ENCODE measurements at regions not wholly inside any gene's neighbourhood (a gene's known extent, or its start where the extent isn't known, plus 50 kb on each side); places are given as distances from the start of the nearest gene placed in this dataset.

GRCh38 chr15:39153716-39154115, 427.2 kb upstream of the THBS1 start:
- Histone ChIP-seq H3K36me3 (ENCODE audit: control insufficient read depth, insufficient read depth, low read length) (no peaks in the 10 kb centered on the region), H3K27ac (ENCODE audit: insufficient read depth, low read length, poor library complexity, severe bottlenecking) (no peak overlapping the region), H3K27me3 (replicated peaks; ENCODE audit: control insufficient read depth, insufficient read depth, low read length, poor library complexity, severe bottlenecking) (peaks cover 4% of the 10 kb centered on the region), H3K4me3 (ENCODE audit: insufficient read depth, low read depth, low read length, poor library complexity, severe bottlenecking) (no peak overlapping the region), H3K4me1 (ENCODE audit: control insufficient read depth, insufficient read depth, low read length, poor library complexity, severe bottlenecking) (no peaks in the 10 kb centered on the region), H3K9me3 (ENCODE audit: control insufficient read depth, low read length) (no peaks in the 10 kb centered on the region)
- DNase-seq, result no peak

GRCh38 chr15:39154227-39154638, 426.6 kb upstream of the THBS1 start:
- Histone ChIP-seq H3K4me3 (ENCODE audit: insufficient read depth, low read depth, low read length, poor library complexity, severe bottlenecking) (no peak overlapping the region), H3K36me3 (ENCODE audit: control insufficient read depth, insufficient read depth, low read length) (no peaks in the 10 kb centered on the region), H3K27ac (ENCODE audit: insufficient read depth, low read length, poor library complexity, severe bottlenecking) (no peak overlapping the region), H3K9me3 (ENCODE audit: control insufficient read depth, low read length) (no peaks in the 10 kb centered on the region), H3K4me1 (ENCODE audit: control insufficient read depth, insufficient read depth, low read length, poor library complexity, severe bottlenecking) (no peaks in the 10 kb centered on the region), H3K27me3 (replicated peaks; ENCODE audit: control insufficient read depth, insufficient read depth, low read length, poor library complexity, severe bottlenecking) (peaks cover 4% of the 10 kb centered on the region)
- DNase-seq, result no peak

GRCh38 chr15:39154776-39155175, 426.1 kb upstream of the THBS1 start:
- Histone ChIP-seq H3K27me3 (replicated peaks; ENCODE audit: control insufficient read depth, insufficient read depth, low read length, poor library complexity, severe bottlenecking) (peaks cover 4% of the 10 kb centered on the region), H3K4me3 (ENCODE audit: insufficient read depth, low read depth, low read length, poor library complexity, severe bottlenecking) (no peak overlapping the region), H3K27ac (ENCODE audit: insufficient read depth, low read length, poor library complexity, severe bottlenecking) (no peak overlapping the region), H3K36me3 (ENCODE audit: control insufficient read depth, insufficient read depth, low read length) (no peaks in the 10 kb centered on the region), H3K9me3 (ENCODE audit: control insufficient read depth, low read length) (no peaks in the 10 kb centered on the region), H3K4me1 (ENCODE audit: control insufficient read depth, insufficient read depth, low read length, poor library complexity, severe bottlenecking) (no peaks in the 10 kb centered on the region)
- DNase-seq, result no peak

- DNase-seq, result no peak
- H3K27ac ChIP-seq (ENCODE audit: insufficient read depth, low read length, poor library complexity, severe bottlenecking), result no peak overlapping the region
These were observed 424.7 kb upstream of the THBS1 start for GRCh38 chr15:39156166-39156565.

GRCh38 chr15:39156646-39157250, 424.1 kb upstream of the THBS1 start:
- Histone ChIP-seq H3K4me3 (ENCODE audit: insufficient read depth, low read depth, low read length, poor library complexity, severe bottlenecking) (no peak overlapping the region), H3K36me3 (ENCODE audit: control insufficient read depth, insufficient read depth, low read length) (no peaks in the 10 kb centered on the region), H3K27me3 (replicated peaks; ENCODE audit: control insufficient read depth, insufficient read depth, low read length, poor library complexity, severe bottlenecking) (no peaks in the 10 kb centered on the region), H3K27ac (ENCODE audit: insufficient read depth, low read length, poor library complexity, severe bottlenecking) (no peak overlapping the region), H3K4me1 (ENCODE audit: control insufficient read depth, insufficient read depth, low read length, poor library complexity, severe bottlenecking) (no peaks in the 10 kb centered on the region), H3K9me3 (ENCODE audit: control insufficient read depth, low read length) (no peaks in the 10 kb centered on the region)
- no peak for DNase-seq

More at GRCh38 chr15:39156166-39156565, 424.7 kb upstream of the THBS1 start:
- Histone ChIP-seq H3K27me3 (replicated peaks; ENCODE audit: control insufficient read depth, insufficient read depth, low read length, poor library complexity, severe bottlenecking) (no peaks in the 10 kb centered on the region), H3K36me3 (ENCODE audit: control insufficient read depth, insufficient read depth, low read length) (no peaks in the 10 kb centered on the region), H3K4me1 (ENCODE audit: control insufficient read depth, insufficient read depth, low read length, poor library complexity, severe bottlenecking) (no peaks in the 10 kb centered on the region), H3K4me3 (ENCODE audit: insufficient read depth, low read depth, low read length, poor library complexity, severe bottlenecking) (no peak overlapping the region), H3K9me3 (ENCODE audit: control insufficient read depth, low read length) (no peaks in the 10 kb centered on the region)

GRCh38 chr15:39157882-39158281, 423.0 kb upstream of the THBS1 start:
- Histone ChIP-seq H3K27me3 (replicated peaks; ENCODE audit: control insufficient read depth, insufficient read depth, low read length, poor library complexity, severe bottlenecking) (no peaks in the 10 kb centered on the region), H3K4me1 (ENCODE audit: control insufficient read depth, insufficient read depth, low read length, poor library complexity, severe bottlenecking) (no peaks in the 10 kb centered on the region), H3K9me3 (ENCODE audit: control insufficient read depth, low read length) (no peaks in the 10 kb centered on the region), H3K36me3 (ENCODE audit: control insufficient read depth, insufficient read depth, low read length) (no peaks in the 10 kb centered on the region), H3K27ac (ENCODE audit: insufficient read depth, low read length, poor library complexity, severe bottlenecking) (no peak overlapping the region), H3K4me3 (ENCODE audit: insufficient read depth, low read depth, low read length, poor library complexity, severe bottlenecking) (no peak overlapping the region)
- no peak for DNase-seq

GRCh38 chr15:39159833-39160232, 421.0 kb upstream of the THBS1 start:
- Histone ChIP-seq H3K27me3 (replicated peaks; ENCODE audit: control insufficient read depth, insufficient read depth, low read length, poor library complexity, severe bottlenecking) (no peaks in the 10 kb centered on the region), H3K27ac (ENCODE audit: insufficient read depth, low read length, poor library complexity, severe bottlenecking) (no peak overlapping the region), H3K9me3 (ENCODE audit: control insufficient read depth, low read length) (no peaks in the 10 kb centered on the region), H3K4me3 (ENCODE audit: insufficient read depth, low read depth, low read length, poor library complexity, severe bottlenecking) (no peak overlapping the region), H3K4me1 (ENCODE audit: control insufficient read depth, insufficient read depth, low read length, poor library complexity, severe bottlenecking) (no peaks in the 10 kb centered on the region), H3K36me3 (ENCODE audit: control insufficient read depth, insufficient read depth, low read length) (no peaks in the 10 kb centered on the region)
- DNase-seq, result no peak

GRCh38 chr15:39161096-39161495, 419.8 kb upstream of the THBS1 start:
- Histone ChIP-seq H3K4me1 (ENCODE audit: control insufficient read depth, insufficient read depth, low read length, poor library complexity, severe bottlenecking) (no peaks in the 10 kb centered on the region), H3K9me3 (ENCODE audit: control insufficient read depth, low read length) (no peaks in the 10 kb centered on the region), H3K36me3 (ENCODE audit: control insufficient read depth, insufficient read depth, low read length) (no peaks in the 10 kb centered on the region), H3K27ac (ENCODE audit: insufficient read depth, low read length, poor library complexity, severe bottlenecking) (no peak overlapping the region), H3K4me3 (ENCODE audit: insufficient read depth, low read depth, low read length, poor library complexity, severe bottlenecking) (no peak overlapping the region), H3K27me3 (replicated peaks; ENCODE audit: control insufficient read depth, insufficient read depth, low read length, poor library complexity, severe bottlenecking) (no peaks in the 10 kb centered on the region)
- DNase-seq, result no peak

GRCh38 chr15:39165020-39165706, 415.7 kb upstream of the THBS1 start:
- no peaks in the 10 kb centered on the region for H3K36me3 ChIP-seq (ENCODE audit: control insufficient read depth, insufficient read depth, low read length)
- no peak overlapping the region for H3K4me3 ChIP-seq (ENCODE audit: insufficient read depth, low read depth, low read length, poor library complexity, severe bottlenecking)
- DNase-seq, result no peak
- no peaks in the 10 kb centered on the region for H3K27me3 ChIP-seq (replicated peaks; ENCODE audit: control insufficient read depth, insufficient read depth, low read length, poor library complexity, severe bottlenecking)
- no peaks in the 10 kb centered on the region for H3K9me3 ChIP-seq (ENCODE audit: control insufficient read depth, low read length)
- H3K27ac ChIP-seq (ENCODE audit: insufficient read depth, low read length, poor library complexity, severe bottlenecking), result no peak overlapping the region
- H3K4me1 ChIP-seq (ENCODE audit: control insufficient read depth, insufficient read depth, low read length, poor library complexity, severe bottlenecking), result no peaks in the 10 kb centered on the region

GRCh38 chr15:39167164-39168058, 413.5 kb upstream of the THBS1 start:
- Histone ChIP-seq H3K4me1 (ENCODE audit: control insufficient read depth, insufficient read depth, low read length, poor library complexity, severe bottlenecking) (no peaks in the 10 kb centered on the region), H3K4me3 (ENCODE audit: insufficient read depth, low read depth, low read length, poor library complexity, severe bottlenecking) (no peak overlapping the region), H3K36me3 (ENCODE audit: control insufficient read depth, insufficient read depth, low read length) (no peaks in the 10 kb centered on the region), H3K27me3 (replicated peaks; ENCODE audit: control insufficient read depth, insufficient read depth, low read length, poor library complexity, severe bottlenecking) (no peaks in the 10 kb centered on the region), H3K27ac (ENCODE audit: insufficient read depth, low read length, poor library complexity, severe bottlenecking) (no peak overlapping the region), H3K9me3 (ENCODE audit: control insufficient read depth, low read length) (no peaks in the 10 kb centered on the region)
- DNase-seq, result no peak
